Lung microvascular endothelial cell (primary cell): ENCODE measurements at regions not wholly inside any gene's neighbourhood (a gene's known extent, or its start where the extent isn't known, plus 50 kb on each side); places are given as distances from the start of the nearest gene placed in this dataset.

Experiments used
- DNase-seq, 2 donors: peaks; one replicate each; pipeline versions ENCODE4 v3.0.0 to v3.0.0-alpha.2; 2010; ENCODE audit warnings: low read depth in 2 of 2

DNA sequence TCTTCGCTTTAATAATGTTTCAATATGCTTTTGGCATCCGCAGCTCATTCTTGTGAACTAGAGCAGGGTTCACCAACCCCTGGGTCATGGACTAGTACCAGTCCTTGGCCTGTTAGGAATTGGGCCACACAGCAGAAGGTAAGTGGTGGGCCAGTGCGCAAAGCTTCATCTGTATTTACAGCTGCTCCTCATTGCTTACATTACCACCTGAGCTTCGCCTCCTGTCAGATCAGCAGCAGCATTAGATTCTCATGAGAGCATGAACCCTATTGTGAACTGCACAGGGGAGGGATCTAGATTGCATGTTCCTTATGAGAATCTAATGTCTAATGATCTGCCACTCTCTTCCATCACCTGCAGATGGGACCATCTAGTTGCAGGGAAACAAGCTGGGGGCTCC, 75.5 kb upstream of the GGTLC1 start:
- no peak for DNase-seq

- no peak for DNase-seq
Measured at GRCh38 chr20:24063100-24063499, 74.5 kb upstream of the GGTLC1 start.

DNA sequence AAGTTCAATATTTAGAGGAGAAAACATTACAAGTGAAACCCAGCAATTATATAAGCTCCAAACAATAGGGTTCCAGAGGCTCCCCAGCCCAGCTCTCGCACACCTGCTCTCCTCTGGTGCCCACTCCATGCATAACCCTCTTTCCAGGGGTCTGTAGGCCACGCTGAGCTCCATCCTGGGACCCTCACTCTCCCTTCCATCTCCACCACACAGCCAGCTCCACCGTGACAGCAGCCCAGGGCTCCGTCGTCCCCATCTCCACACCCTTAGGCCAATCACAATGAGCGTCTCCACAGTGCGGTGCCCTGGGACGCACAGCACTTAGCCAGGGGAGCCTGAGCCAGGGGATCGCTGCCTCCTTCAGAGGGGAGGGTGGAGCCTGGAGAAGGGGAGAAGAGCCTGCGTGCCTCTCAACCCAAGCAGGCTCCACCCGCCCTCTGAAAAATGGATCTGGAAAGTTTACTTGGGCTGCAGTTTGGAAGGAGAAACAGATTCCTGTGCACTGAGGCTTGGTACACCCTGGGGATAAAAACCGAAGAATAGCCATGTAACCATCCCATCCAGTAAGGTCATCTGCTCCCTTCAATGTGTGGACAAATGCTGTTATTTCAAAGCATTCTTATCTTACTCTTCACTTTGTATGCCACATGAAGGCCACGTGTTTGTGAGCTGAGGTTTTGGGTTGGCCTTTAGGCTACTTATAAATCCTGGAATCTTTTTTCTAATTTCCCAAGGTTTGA, 72.4 kb upstream of the GGTLC1 start:
- no peak for DNase-seq

- no peak for DNase-seq
Measured at GRCh38 chr20:24059174-24059573, 70.6 kb upstream of the GGTLC1 start.

DNA sequence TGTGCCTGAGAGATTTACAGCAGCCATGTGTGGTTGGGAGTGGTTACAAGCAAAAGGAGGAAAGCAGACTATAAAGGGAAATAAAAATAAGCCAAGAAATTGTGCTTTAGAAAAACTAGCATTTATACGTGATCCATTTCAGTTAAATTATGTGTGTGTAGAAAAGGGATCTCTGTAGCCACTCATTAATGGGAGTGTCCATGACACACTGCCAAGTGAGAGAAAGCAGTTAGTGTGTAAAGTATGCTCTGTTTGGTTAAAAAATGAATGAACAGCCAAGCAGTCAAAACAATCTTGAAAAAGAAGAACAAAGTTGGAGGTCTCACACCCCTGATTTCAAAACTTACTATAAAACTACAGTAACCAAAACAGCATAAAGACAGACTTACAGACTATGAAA, 67.9 kb upstream of the GGTLC1 start:
- no peak for DNase-seq

DNA sequence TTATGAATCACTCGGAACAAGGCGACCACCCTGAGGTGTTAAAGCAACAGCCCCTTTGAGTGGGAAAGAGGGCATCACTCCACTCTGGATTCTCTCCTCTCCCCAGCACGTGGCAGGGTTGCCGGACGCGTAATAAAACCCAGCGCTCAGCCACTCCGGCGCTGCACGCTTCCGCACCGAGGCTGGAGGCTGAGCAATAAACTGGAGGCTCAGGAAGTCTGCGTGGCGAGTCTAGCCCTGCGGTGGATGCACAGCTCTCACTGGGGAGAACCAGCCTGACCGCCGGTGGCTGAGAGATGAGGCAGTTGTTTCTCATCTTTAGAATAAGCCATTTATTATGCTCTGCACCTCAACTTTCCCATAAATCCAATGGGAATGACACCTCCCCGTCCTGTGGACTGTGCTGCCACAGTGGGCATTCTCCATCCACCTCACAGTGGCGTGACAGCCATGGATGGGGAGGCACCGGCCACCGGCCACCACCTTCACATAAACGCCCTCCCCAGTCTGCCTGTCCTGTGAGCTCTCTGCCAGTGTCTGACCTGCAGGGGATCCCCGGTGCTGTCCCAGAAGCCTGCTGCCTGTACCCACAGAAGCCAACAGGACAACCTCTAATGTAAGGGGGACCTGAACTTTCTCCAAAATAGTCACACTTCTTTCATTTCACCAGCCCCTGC, 64.2 kb upstream of the GGTLC1 start:
- DNase-seq = no peak

GRCh38 chr20:24051160-24051559, 62.6 kb upstream of the GGTLC1 start:
- DNase-seq = no peak

- no peak for DNase-seq
Measured at GRCh38 chr20:24050119-24050518, 61.5 kb upstream of the GGTLC1 start.

GRCh38 chr20:24049081-24049480, 60.5 kb upstream of the GGTLC1 start:
- DNase-seq = no peak

- DNase-seq = no peak
Measured at GRCh38 chr20:24048024-24048611, 59.5 kb upstream of the GGTLC1 start.

DNA sequence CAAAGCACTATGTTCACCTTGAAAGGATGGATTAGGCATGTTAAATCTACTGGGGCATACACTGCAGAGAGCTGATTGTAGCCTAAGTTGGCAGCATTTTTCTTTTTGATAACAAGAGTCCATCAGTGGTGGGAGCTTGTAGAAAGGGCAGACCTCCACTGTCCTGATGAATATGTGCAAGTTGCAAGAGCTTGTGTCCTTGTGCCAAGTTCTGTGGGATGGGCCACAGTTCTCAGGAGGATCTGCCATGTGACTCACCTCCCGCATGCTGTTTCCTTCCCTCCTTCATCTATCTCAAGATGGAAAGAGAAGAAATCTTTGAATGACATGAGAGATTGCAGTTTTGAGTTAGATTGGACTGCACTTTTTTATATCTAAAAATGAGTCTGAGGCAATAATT, 58.3 kb upstream of the GGTLC1 start:
- peak in 1 of 2 donors; percentile 8 for DNase-seq

DNA sequence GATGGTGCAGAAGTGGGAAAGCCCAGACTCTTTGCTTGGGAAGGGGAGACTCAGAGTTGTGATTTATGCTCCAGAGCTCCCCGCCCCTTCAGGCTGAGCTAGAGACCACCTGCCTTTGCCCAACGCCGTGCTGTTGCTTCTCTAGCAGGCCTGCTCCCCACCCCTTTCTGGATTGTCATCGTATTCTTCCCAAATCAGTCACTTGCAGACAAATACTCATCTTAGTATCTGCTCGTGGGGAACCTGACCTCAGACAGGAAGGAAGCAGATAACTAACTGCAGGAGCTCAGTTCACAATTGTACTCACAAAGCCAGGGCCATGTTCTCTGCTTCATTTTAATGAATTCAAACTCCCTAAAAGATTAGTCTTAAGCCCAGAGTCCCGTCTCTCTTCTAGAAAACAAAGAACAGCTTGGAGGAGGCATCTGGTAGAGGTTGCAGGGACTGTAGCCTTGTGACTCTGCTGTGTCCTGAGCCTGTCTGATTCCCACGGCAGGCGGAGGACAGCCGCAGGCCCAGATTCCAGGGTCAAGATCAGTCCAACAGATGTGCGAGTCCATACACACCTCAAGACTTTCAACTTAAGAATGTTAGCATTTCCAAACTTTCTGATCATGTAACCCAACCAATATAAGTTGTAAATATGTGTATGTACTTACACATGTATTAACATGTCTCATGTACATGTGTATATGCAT, 57.2 kb upstream of the GGTLC1 start:
- DNase-seq = peak; percentile 11 to 12

DNA sequence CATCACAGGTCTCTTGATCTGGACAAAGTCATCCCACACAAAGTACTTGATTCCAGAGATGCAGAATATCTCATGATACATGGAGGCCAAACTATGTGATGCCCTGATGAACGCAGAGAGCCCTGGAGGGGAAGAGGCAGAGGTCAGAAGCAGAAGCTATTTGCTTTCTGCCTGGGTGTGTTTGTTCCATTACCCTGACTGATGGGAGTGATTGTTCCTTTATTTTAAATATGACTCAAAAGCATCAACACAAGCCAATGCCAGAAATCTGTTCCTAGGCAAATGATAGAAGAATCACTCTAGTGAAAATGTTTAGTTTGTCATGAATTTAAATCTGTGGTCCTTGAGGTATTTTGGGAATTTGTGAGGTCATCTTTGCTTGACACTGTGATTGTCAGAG, 54.7 kb upstream of the GGTLC1 start:
- DNase-seq = no peak

- no peak for DNase-seq
Measured at GRCh38 chr20:24042646-24043045, 54.1 kb upstream of the GGTLC1 start.

DNA sequence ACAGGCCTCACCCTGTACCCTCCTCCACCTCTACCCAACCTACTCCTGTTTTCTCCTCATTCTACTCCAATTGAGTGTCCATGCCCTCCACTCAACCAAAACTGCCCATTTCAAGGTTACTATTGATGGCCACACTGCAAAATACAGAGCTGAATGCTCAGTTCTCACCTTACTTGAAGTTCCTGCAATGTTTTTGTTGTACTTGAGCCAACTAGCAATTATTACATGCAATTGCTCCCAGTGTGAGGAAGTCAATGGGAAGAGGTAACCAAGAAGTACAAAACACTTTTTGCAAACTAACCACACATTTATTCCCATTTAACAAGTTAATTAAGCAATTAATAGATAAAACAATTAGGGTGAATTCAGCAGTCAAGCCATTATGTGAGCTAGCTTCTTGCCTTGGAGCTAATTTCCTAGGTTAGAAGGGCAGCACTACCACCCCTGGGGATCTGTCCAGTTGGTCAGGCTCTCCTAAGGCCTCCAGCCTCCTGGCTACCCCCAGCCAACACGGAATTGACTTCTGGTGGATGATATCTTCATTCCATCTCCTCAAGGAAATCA, 52.4 kb upstream of the GGTLC1 start:
- no peak for DNase-seq

- DNase-seq = no peak
Measured at GRCh38 chr20:24039196-24039595, 50.6 kb upstream of the GGTLC1 start.
